ENCODE measurements at regions not wholly inside any gene's neighbourhood (a gene's known extent, or its start where the extent isn't known, plus 50 kb on each side); places are given as distances from the start of the nearest gene placed in this dataset.
"Not testable (repeated sequence)": the region's sequence is repeated elsewhere in the genome, so short reads cannot be mapped to it uniquely, and the experiment has no call there.

GRCh38 chr12:31162896-31163560 is 89.4 kb downstream of the DDX11 start:
- not testable (repeated sequence) for H3K36me3 ChIP-seq (ENCODE audit: control insufficient read depth in 5 of 5, insufficient read depth in 5 of 5, low read length in 5 of 5); H3K27me3 ChIP-seq (ENCODE audit: control insufficient read depth in 5 of 5, insufficient read depth in 4 of 5, low read length in 5 of 5); H3K9ac ChIP-seq (ENCODE audit: low read length in 5 of 5); H3K4me3 ChIP-seq (ENCODE audit: low read depth in 1 of 5, low read length in 5 of 5); H3K4me1 ChIP-seq (ENCODE audit: control insufficient read depth in 5 of 5, insufficient read depth in 5 of 5, low read length in 5 of 5); H3K27ac ChIP-seq (ENCODE audit: low read depth, low read length); H3K9me3 ChIP-seq (ENCODE audit: control insufficient read depth in 5 of 5, low read length in 5 of 5)

- H3K9me3 ChIP-seq (ENCODE audit: control insufficient read depth in 5 of 5, low read length in 5 of 5); H3K27me3 ChIP-seq (ENCODE audit: control insufficient read depth in 5 of 5, insufficient read depth in 4 of 5, low read length in 5 of 5); H3K4me1 ChIP-seq (ENCODE audit: control insufficient read depth in 5 of 5, insufficient read depth in 5 of 5, low read length in 5 of 5); H3K36me3 ChIP-seq (ENCODE audit: control insufficient read depth in 5 of 5, insufficient read depth in 5 of 5, low read length in 5 of 5); H3K4me3 ChIP-seq (ENCODE audit: low read depth in 1 of 5, low read length in 5 of 5); H3K9ac ChIP-seq (ENCODE audit: low read length in 5 of 5); H3K27ac ChIP-seq (ENCODE audit: low read depth, low read length): not testable (repeated sequence)
Observed at GRCh38 chr12:31174293-31174692, 100.6 kb downstream of the DDX11 start.

DNA sequence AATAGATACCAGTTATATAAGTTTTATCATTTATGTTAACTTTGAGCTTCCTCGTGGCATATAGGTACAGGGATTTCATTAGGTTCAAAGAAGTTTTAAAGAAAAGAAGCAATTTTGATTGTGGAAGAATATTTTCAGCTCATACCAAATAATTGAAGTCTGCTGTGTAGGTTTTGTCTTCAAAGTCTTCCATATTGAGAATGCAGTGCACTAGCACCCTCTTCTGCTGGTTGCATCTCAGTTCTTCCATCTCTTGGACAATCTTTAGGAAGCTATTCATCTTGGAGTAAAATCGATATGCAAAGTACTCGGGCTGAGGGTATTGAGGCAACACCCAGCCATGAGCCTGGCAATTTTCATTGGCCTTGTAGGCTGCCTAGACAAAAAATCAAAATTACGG is 103.9 kb downstream of the DDX11 start:
- H3K9ac ChIP-seq (ENCODE audit: low read length in 5 of 5); H3K4me3 ChIP-seq (ENCODE audit: low read depth in 1 of 5, low read length in 5 of 5); H3K27me3 ChIP-seq (ENCODE audit: control insufficient read depth in 5 of 5, insufficient read depth in 4 of 5, low read length in 5 of 5); H3K36me3 ChIP-seq (ENCODE audit: control insufficient read depth in 5 of 5, insufficient read depth in 5 of 5, low read length in 5 of 5); H3K4me1 ChIP-seq (ENCODE audit: control insufficient read depth in 5 of 5, insufficient read depth in 5 of 5, low read length in 5 of 5); H3K27ac ChIP-seq (ENCODE audit: low read depth, low read length); H3K9me3 ChIP-seq (ENCODE audit: control insufficient read depth in 5 of 5, low read length in 5 of 5): not testable (repeated sequence)

- not testable (repeated sequence) for H3K9ac ChIP-seq (ENCODE audit: low read length in 5 of 5); H3K36me3 ChIP-seq (ENCODE audit: control insufficient read depth in 5 of 5, insufficient read depth in 5 of 5, low read length in 5 of 5); H3K27ac ChIP-seq (ENCODE audit: low read depth, low read length); H3K4me1 ChIP-seq (ENCODE audit: control insufficient read depth in 5 of 5, insufficient read depth in 5 of 5, low read length in 5 of 5); H3K4me3 ChIP-seq (ENCODE audit: low read depth in 1 of 5, low read length in 5 of 5); H3K9me3 ChIP-seq (ENCODE audit: control insufficient read depth in 5 of 5, low read length in 5 of 5); H3K27me3 ChIP-seq (ENCODE audit: control insufficient read depth in 5 of 5, insufficient read depth in 4 of 5, low read length in 5 of 5)
Observed at GRCh38 chr12:31178875-31179274, 105.2 kb downstream of the DDX11 start.

GRCh38 chr12:31179627-31180237 is 106.1 kb downstream of the DDX11 start:
- H3K27ac ChIP-seq (ENCODE audit: low read depth, low read length); H3K9me3 ChIP-seq (ENCODE audit: control insufficient read depth in 5 of 5, low read length in 5 of 5); H3K36me3 ChIP-seq (ENCODE audit: control insufficient read depth in 5 of 5, insufficient read depth in 5 of 5, low read length in 5 of 5); H3K27me3 ChIP-seq (ENCODE audit: control insufficient read depth in 5 of 5, insufficient read depth in 4 of 5, low read length in 5 of 5); H3K4me1 ChIP-seq (ENCODE audit: control insufficient read depth in 5 of 5, insufficient read depth in 5 of 5, low read length in 5 of 5); H3K4me3 ChIP-seq (ENCODE audit: low read depth in 1 of 5, low read length in 5 of 5); H3K9ac ChIP-seq (ENCODE audit: low read length in 5 of 5): not testable (repeated sequence)

- H3K36me3 ChIP-seq (ENCODE audit: control insufficient read depth in 5 of 5, insufficient read depth in 5 of 5, low read length in 5 of 5); H3K27ac ChIP-seq (ENCODE audit: low read depth, low read length); H3K9ac ChIP-seq (ENCODE audit: low read length in 5 of 5); H3K9me3 ChIP-seq (ENCODE audit: control insufficient read depth in 5 of 5, low read length in 5 of 5); H3K4me1 ChIP-seq (ENCODE audit: control insufficient read depth in 5 of 5, insufficient read depth in 5 of 5, low read length in 5 of 5); H3K4me3 ChIP-seq (ENCODE audit: low read depth in 1 of 5, low read length in 5 of 5); H3K27me3 ChIP-seq (ENCODE audit: control insufficient read depth in 5 of 5, insufficient read depth in 4 of 5, low read length in 5 of 5): not testable (repeated sequence)
Observed at GRCh38 chr12:31182571-31182970, 108.9 kb downstream of the DDX11 start.

DNA sequence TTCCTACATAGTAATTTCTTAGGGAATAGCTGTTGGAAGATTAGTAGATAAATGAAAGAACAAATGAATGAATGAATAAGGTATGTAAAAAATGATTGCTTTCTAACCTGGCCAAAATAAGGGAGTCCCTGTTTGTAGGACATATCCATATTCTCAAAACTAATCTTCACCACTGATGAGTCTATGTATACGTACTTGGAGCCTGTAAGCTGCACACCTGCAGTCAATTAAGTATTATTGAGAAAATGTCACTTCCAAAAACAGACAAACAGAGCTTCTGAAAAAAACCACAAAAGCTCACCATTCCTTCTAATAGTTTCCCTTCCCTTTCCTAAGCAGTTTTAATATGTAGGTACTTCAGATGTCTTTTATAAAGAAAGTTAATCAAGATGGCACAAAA is 109.4 kb downstream of the DDX11 start:
- H3K27me3 ChIP-seq (ENCODE audit: control insufficient read depth in 5 of 5, insufficient read depth in 4 of 5, low read length in 5 of 5); H3K9me3 ChIP-seq (ENCODE audit: control insufficient read depth in 5 of 5, low read length in 5 of 5): not testable (repeated sequence)

DNA sequence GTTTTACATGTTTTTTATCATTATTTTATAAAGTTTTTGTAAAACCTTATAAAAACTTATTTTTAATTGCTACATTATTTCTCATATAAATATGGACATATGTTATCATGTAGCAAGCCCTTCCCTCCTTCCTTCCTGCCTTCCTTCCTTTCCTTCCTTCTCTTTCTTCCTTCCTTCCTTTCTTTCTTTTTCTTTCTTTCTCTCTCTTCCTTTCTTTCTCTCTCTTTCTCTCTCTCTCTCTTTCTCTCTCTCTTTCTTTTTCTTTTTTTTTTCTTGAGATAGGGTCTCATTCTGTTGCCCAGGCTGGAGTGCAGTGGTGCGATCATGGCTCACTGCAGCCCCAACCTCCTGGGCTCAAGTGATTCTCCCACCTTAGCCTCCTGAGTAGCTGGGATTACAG is 110.2 kb downstream of the DDX11 start:
- H3K9ac ChIP-seq (ENCODE audit: low read length in 5 of 5); H3K4me1 ChIP-seq (ENCODE audit: control insufficient read depth in 5 of 5, insufficient read depth in 5 of 5, low read length in 5 of 5); H3K9me3 ChIP-seq (ENCODE audit: control insufficient read depth in 5 of 5, low read length in 5 of 5); H3K36me3 ChIP-seq (ENCODE audit: control insufficient read depth in 5 of 5, insufficient read depth in 5 of 5, low read length in 5 of 5); H3K27me3 ChIP-seq (ENCODE audit: control insufficient read depth in 5 of 5, insufficient read depth in 4 of 5, low read length in 5 of 5); H3K4me3 ChIP-seq (ENCODE audit: low read depth in 1 of 5, low read length in 5 of 5); H3K27ac ChIP-seq (ENCODE audit: low read depth, low read length): not testable (repeated sequence)

More for the DNA sequence above, 109.4 kb downstream of the DDX11 start:
- not testable (repeated sequence) for H3K36me3 ChIP-seq (ENCODE audit: control insufficient read depth in 5 of 5, insufficient read depth in 5 of 5, low read length in 5 of 5); H3K9ac ChIP-seq (ENCODE audit: low read length in 5 of 5); H3K27ac ChIP-seq (ENCODE audit: low read depth, low read length); H3K4me1 ChIP-seq (ENCODE audit: control insufficient read depth in 5 of 5, insufficient read depth in 5 of 5, low read length in 5 of 5); H3K4me3 ChIP-seq (ENCODE audit: low read depth in 1 of 5, low read length in 5 of 5)

DNA sequence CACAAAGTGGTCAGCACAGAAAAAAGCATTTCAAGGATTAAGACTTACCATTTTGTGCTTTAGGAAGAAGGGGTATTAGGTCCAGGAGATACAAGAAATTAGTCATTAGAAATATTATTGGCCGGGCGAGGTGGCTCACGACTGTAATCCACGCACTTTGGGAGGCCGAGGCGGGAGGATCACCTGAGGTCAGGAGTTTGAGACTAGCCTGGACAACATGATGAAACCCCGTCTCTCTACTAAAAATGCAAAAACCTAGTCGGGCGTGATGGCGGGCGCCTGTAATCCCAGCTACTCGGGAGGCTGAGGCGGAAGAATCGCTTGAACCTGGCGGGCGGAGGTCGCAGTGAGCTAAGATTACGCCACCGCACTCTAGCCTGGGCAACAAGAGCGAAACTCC is 111.0 kb downstream of the DDX11 start:
- H3K9me3 ChIP-seq (ENCODE audit: control insufficient read depth in 5 of 5, low read length in 5 of 5); H3K27ac ChIP-seq (ENCODE audit: low read depth, low read length); H3K36me3 ChIP-seq (ENCODE audit: control insufficient read depth in 5 of 5, insufficient read depth in 5 of 5, low read length in 5 of 5); H3K9ac ChIP-seq (ENCODE audit: low read length in 5 of 5); H3K4me3 ChIP-seq (ENCODE audit: low read depth in 1 of 5, low read length in 5 of 5); H3K27me3 ChIP-seq (ENCODE audit: control insufficient read depth in 5 of 5, insufficient read depth in 4 of 5, low read length in 5 of 5); H3K4me1 ChIP-seq (ENCODE audit: control insufficient read depth in 5 of 5, insufficient read depth in 5 of 5, low read length in 5 of 5): not testable (repeated sequence)

- not testable (repeated sequence) for H3K4me3 ChIP-seq (ENCODE audit: low read depth in 1 of 5, low read length in 5 of 5); H3K9me3 ChIP-seq (ENCODE audit: control insufficient read depth in 5 of 5, low read length in 5 of 5); H3K4me1 ChIP-seq (ENCODE audit: control insufficient read depth in 5 of 5, insufficient read depth in 5 of 5, low read length in 5 of 5); H3K9ac ChIP-seq (ENCODE audit: low read length in 5 of 5); H3K36me3 ChIP-seq (ENCODE audit: control insufficient read depth in 5 of 5, insufficient read depth in 5 of 5, low read length in 5 of 5); H3K27ac ChIP-seq (ENCODE audit: low read depth, low read length); H3K27me3 ChIP-seq (ENCODE audit: control insufficient read depth in 5 of 5, insufficient read depth in 4 of 5, low read length in 5 of 5)
Observed at GRCh38 chr12:31192689-31193088, 119.0 kb downstream of the DDX11 start.

GRCh38 chr12:31195620-31196019 is 122.0 kb downstream of the DDX11 start:
- H3K27me3 ChIP-seq (ENCODE audit: control insufficient read depth in 5 of 5, insufficient read depth in 4 of 5, low read length in 5 of 5); H3K9ac ChIP-seq (ENCODE audit: low read length in 5 of 5); H3K4me1 ChIP-seq (ENCODE audit: control insufficient read depth in 5 of 5, insufficient read depth in 5 of 5, low read length in 5 of 5); H3K36me3 ChIP-seq (ENCODE audit: control insufficient read depth in 5 of 5, insufficient read depth in 5 of 5, low read length in 5 of 5); H3K27ac ChIP-seq (ENCODE audit: low read depth, low read length); H3K9me3 ChIP-seq (ENCODE audit: control insufficient read depth in 5 of 5, low read length in 5 of 5); H3K4me3 ChIP-seq (ENCODE audit: low read depth in 1 of 5, low read length in 5 of 5): not testable (repeated sequence)
